ENCODE measurements at regions not wholly inside any gene's neighbourhood (a gene's known extent, or its start where the extent isn't known, plus 50 kb on each side); places are given as distances from the start of the nearest gene placed in this dataset.

DNA sequence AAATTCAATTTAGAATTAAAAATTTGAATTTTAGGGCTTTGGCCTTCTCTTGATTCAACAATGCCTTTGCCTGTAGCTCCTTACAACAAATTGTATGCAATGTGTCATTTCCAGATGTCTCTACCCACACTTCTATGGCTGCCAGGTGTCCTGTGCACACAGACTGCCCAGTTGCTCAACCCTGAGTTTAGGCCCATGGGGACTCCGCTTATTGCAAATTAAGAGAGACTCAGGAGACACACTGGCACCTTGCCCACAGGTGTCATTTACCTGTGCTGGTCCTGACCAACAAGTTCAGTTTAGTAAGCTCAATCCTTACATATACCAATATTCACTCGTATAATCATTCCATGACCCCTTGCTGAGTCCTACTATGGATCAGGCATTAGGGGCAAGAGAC is 236.1 kb downstream of the OMA1 start:
- Mint-ChIP-seq H3K27me3 (ENCODE audit: insufficient read depth) (no peaks in the 10 kb centered on the region), H3K9me3 (no peaks in the 10 kb centered on the region), H3K36me3 (ENCODE audit: low read depth) (no peaks in the 10 kb centered on the region), H3K4me3 (no peak overlapping the region), H3K27ac (no peak overlapping the region), H3K4me1 (peaks cover 1% of the 10 kb centered on the region)
- no peak for DNase-seq
- TF ChIP-seq, protein P1, sequence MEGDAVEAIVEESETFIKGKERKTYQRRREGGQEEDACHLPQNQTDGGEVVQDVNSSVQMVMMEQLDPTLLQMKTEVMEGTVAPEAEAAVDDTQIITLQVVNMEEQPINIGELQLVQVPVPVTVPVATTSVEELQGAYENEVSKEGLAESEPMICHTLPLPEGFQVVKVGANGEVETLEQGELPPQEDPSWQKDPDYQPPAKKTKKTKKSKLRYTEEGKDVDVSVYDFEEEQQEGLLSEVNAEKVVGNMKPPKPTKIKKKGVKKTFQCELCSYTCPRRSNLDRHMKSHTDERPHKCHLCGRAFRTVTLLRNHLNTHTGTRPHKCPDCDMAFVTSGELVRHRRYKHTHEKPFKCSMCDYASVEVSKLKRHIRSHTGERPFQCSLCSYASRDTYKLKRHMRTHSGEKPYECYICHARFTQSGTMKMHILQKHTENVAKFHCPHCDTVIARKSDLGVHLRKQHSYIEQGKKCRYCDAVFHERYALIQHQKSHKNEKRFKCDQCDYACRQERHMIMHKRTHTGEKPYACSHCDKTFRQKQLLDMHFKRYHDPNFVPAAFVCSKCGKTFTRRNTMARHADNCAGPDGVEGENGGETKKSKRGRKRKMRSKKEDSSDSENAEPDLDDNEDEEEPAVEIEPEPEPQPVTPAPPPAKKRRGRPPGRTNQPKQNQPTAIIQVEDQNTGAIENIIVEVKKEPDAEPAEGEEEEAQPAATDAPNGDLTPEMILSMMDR (conservative IDR thresholded peaks at IDR 0.05) = no peak
- Histone ChIP-seq H3K27me3 (ENCODE audit: control insufficient read depth, insufficient read depth, low read length, poor library complexity, severe bottlenecking) (no peaks in the 10 kb centered on the region), H3K4me3 (ENCODE audit: low read length) (no peak overlapping the region), H3K27ac (ENCODE audit: low read depth, low read length) (no peak overlapping the region), H3K4me1 (ENCODE audit: control insufficient read depth, insufficient read depth, low read length) (no peaks in the 10 kb centered on the region), H3K36me3 (ENCODE audit: control insufficient read depth, insufficient read depth, low read length) (no peaks in the 10 kb centered on the region), H3K9ac (ENCODE audit: extremely low read depth, low read length, poor library complexity, severe bottlenecking) (no peak overlapping the region), H3K9me3 (ENCODE audit: control insufficient read depth, low read length) (no peaks in the 10 kb centered on the region)
- 90 to 92% methylated on average over 2 of the region's 2 CpGs for WGBS, 2 experiments (ENCODE audit: insufficient coverage in 1 of 2, insufficient read length in 1 of 2)

DNA sequence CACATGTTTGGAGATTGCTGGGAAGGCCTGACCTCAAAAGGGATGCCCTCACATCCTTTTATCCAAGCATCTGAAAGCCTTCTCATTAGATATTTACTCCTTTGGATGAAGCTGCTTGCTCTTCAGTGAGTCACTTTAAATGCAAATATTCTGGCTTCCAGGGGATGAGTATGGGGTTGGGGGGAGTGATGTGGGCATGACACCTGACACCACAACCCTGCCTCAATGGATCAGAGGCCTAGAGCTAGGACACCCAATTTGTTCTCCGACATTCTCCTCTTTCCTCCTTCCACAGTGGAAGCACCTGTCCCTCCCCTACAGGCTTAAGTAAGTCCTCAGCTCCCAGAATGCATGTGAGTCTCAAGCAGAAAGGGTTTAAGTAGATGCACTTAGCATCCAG is 238.3 kb downstream of the OMA1 start:
- Histone ChIP-seq H3K27ac (ENCODE audit: low read depth, low read length) (no peak overlapping the region), H3K9ac (ENCODE audit: extremely low read depth, low read length, poor library complexity, severe bottlenecking) (no peak overlapping the region), H3K27me3 (ENCODE audit: control insufficient read depth, insufficient read depth, low read length, poor library complexity, severe bottlenecking) (no peaks in the 10 kb centered on the region), H3K36me3 (ENCODE audit: control insufficient read depth, insufficient read depth, low read length) (no peaks in the 10 kb centered on the region), H3K4me1 (ENCODE audit: control insufficient read depth, insufficient read depth, low read length) (no peaks in the 10 kb centered on the region), H3K9me3 (ENCODE audit: control insufficient read depth, low read length) (no peaks in the 10 kb centered on the region), H3K4me3 (ENCODE audit: low read length) (no peak overlapping the region)
- Mint-ChIP-seq H3K4me1 (peaks cover 1% of the 10 kb centered on the region), H3K27ac (no peak overlapping the region), H3K9me3 (no peaks in the 10 kb centered on the region), H3K36me3 (ENCODE audit: low read depth) (no peaks in the 10 kb centered on the region), H3K4me3 (no peak overlapping the region), H3K27me3 (ENCODE audit: insufficient read depth) (no peaks in the 10 kb centered on the region)
- DNase-seq = peak; percentile 50
- 50 to 54% methylated on average over 1 of the region's 1 CpG for WGBS, 2 experiments (ENCODE audit: insufficient coverage in 1 of 2, insufficient read length in 1 of 2)
- TF ChIP-seq, protein P1 (conservative IDR thresholded peaks at IDR 0.05) = no peak

DNA sequence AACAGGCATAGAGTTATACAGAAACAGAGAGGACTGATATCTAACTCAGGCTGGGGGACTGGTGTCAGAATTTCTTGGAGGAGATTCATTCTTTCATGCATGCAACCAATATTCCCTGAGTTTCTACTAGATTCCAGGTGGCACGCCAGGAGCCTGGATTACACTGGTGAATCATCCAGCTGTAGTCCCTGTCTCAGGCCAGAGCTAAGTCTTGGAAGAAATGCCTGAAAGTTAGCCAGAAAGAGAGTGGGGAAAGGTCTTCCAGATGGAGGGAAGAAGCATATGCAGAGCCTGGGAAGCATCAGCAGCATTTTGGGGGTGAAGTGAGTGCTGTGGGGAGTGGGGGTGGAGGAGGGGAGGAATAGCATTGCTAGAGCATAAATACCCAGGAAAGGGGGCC is 239.1 kb downstream of the OMA1 start:
- TF ChIP-seq, protein P1 (conservative IDR thresholded peaks at IDR 0.05) = no peak
- no peaks in the 10 kb centered on the region for H3K9me3 Mint-ChIP-seq
- no peak overlapping the region for H3K27ac ChIP-seq (ENCODE audit: low read depth, low read length)
- no peak overlapping the region for H3K4me3 Mint-ChIP-seq
- peaks cover 1% of the 10 kb centered on the region for H3K4me1 Mint-ChIP-seq
- DNase-seq = no peak
- H3K36me3 ChIP-seq (ENCODE audit: control insufficient read depth, insufficient read depth, low read length) = no peaks in the 10 kb centered on the region
- no peak overlapping the region for H3K9ac ChIP-seq (ENCODE audit: extremely low read depth, low read length, poor library complexity, severe bottlenecking)
- no peak overlapping the region for H3K4me3 ChIP-seq (ENCODE audit: low read length)
- WGBS, 2 experiments (ENCODE audit: insufficient coverage in 1 of 2, insufficient read length in 1 of 2) = 84% methylated on average over 1 of the region's 1 CpG; no CpG with 5 or more reads in 1 of the 2 experiments
- H3K27me3 ChIP-seq (ENCODE audit: control insufficient read depth, insufficient read depth, low read length, poor library complexity, severe bottlenecking) = no peaks in the 10 kb centered on the region
- H3K36me3 Mint-ChIP-seq (ENCODE audit: low read depth) = no peaks in the 10 kb centered on the region
- H3K4me1 ChIP-seq (ENCODE audit: control insufficient read depth, insufficient read depth, low read length) = no peaks in the 10 kb centered on the region
- H3K9me3 ChIP-seq (ENCODE audit: control insufficient read depth, low read length) = no peaks in the 10 kb centered on the region
- no peak overlapping the region for H3K27ac Mint-ChIP-seq
- no peaks in the 10 kb centered on the region for H3K27me3 Mint-ChIP-seq (ENCODE audit: insufficient read depth)
